ENCODE measurements at regions not wholly inside any gene's neighbourhood (a gene's known extent, or its start where the extent isn't known, plus 50 kb on each side); places are given as distances from the start of the nearest gene placed in this dataset.

GRCh38 chr2:153387203-153387602, 91.4 kb downstream of the RPRM start:
- no peak for TF ChIP-seq POLR2A (IDR thresholded peaks at IDR 0.05; ENCODE audit: low read depth, low read length)
- TF ChIP-seq TAF1 (IDR thresholded peaks at IDR 0.05; ENCODE audit: low read depth, low read length): no peak
- TF ChIP-seq POLR2AphosphoS5 (IDR thresholded peaks at IDR 0.05; ENCODE audit: low read depth, low read length): no peak
- TF ChIP-seq SPI1 (IDR thresholded peaks at IDR 0.05; ENCODE audit: low read depth, low read length): no peak
- TF ChIP-seq PAX5 (IDR thresholded peaks at IDR 0.05; ENCODE audit: insufficient read depth, low read length, severe bottlenecking): no peak
- TF ChIP-seq POU2F2 (IDR thresholded peaks at IDR 0.05; ENCODE audit: low read depth, low read length): no peak
